Loucy (cell line): ENCODE measurements at regions not wholly inside any gene's neighbourhood (a gene's known extent, or its start where the extent isn't known, plus 50 kb on each side); places are given as distances from the start of the nearest gene placed in this dataset.
A peak's percentile ranks its signal among the peaks of the same experiment; 100 is the strongest.

Experiments used
- EZH2phosphoT487 ChIP-seq: fragments of 200-600 bp; IDR thresholded peaks from 2 replicates; pipeline ENCODE4 v1.6.1; 2018; ENCODE audit warnings: antibody characterized with exemption, mild to moderate bottlenecking, moderate library complexity, borderline replicate concordance
- TF ChIP-seq, protein P1 (sequence below): fragments of 200-600 bp; sonication (generic); conservative IDR thresholded peaks from 2 replicates; pipeline ENCODE4 v1.5.1; 2014; ENCODE audit warnings: mild to moderate bottlenecking, antibody characterized with exemption, low read length

GRCh38 chr2:238706673-238707072 lies 141.2 kb upstream of the TWIST2 start:
- TF ChIP-seq, protein P1, sequence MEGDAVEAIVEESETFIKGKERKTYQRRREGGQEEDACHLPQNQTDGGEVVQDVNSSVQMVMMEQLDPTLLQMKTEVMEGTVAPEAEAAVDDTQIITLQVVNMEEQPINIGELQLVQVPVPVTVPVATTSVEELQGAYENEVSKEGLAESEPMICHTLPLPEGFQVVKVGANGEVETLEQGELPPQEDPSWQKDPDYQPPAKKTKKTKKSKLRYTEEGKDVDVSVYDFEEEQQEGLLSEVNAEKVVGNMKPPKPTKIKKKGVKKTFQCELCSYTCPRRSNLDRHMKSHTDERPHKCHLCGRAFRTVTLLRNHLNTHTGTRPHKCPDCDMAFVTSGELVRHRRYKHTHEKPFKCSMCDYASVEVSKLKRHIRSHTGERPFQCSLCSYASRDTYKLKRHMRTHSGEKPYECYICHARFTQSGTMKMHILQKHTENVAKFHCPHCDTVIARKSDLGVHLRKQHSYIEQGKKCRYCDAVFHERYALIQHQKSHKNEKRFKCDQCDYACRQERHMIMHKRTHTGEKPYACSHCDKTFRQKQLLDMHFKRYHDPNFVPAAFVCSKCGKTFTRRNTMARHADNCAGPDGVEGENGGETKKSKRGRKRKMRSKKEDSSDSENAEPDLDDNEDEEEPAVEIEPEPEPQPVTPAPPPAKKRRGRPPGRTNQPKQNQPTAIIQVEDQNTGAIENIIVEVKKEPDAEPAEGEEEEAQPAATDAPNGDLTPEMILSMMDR: 0 out of 2 replicates have a peak, but pooled peaks have one; percentile 12
- TF ChIP-seq EZH2phosphoT487: no peak
